ENCODE measurements at regions not wholly inside any gene's neighbourhood (a gene's known extent, or its start where the extent isn't known, plus 50 kb on each side); places are given as distances from the start of the nearest gene placed in this dataset.

DNA sequence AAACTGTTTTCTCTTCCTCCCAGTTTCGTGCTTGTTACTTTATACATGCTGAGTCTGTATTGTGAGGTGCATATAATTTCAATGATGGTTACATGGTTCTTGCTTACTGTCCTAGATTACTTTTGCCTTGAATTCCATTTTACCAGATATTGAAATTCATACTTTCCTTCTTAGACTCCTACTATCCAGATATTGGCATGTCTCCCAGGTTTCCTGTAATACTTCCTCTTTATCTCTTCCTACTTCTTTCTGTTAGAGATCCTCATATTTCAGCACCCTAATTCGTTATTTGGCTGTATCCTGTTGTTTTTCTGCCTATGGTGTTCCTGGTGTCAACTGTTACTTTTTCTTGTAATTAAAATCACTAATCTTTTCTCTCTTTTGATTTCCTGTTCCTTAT, 522.1 kb downstream of the CCDC171 start:
- no peak overlapping the region for H3K27ac ChIP-seq (ENCODE audit: low read length)

DNA sequence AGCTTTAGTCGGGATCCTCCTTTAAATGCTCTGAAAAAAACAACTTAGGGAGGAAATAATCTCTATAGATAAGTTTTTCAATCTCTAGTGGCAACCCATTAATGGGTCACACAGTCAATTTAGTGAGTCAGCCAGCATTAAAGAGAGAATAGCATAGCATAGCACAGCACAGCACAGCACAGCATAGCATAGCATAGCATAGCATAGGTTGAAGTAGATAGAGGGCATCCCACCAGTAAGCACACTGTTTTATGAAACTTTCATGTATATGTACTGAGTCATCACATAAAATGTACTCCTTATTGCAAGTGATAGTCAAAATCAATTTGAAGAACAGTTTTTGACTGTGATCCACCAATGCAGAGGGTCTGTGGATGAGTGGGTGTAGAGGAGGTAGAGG, 522.9 kb downstream of the CCDC171 start:
- no peak overlapping the region for H3K4me3 ChIP-seq (ENCODE audit: low read length)

More for the DNA sequence above, 522.1 kb downstream of the CCDC171 start:
- H2AFZ ChIP-seq (ENCODE audit: low read depth, low read length), result no peak overlapping the region
- H3K4me2 ChIP-seq (ENCODE audit: low read length), result no peak overlapping the region
- no peak overlapping the region for H3K4me3 ChIP-seq (ENCODE audit: low read length)
- H3K27me3 ChIP-seq (ENCODE audit: low read depth, low read length), result no peaks in the 10 kb centered on the region
- TF ChIP-seq, protein P1, sequence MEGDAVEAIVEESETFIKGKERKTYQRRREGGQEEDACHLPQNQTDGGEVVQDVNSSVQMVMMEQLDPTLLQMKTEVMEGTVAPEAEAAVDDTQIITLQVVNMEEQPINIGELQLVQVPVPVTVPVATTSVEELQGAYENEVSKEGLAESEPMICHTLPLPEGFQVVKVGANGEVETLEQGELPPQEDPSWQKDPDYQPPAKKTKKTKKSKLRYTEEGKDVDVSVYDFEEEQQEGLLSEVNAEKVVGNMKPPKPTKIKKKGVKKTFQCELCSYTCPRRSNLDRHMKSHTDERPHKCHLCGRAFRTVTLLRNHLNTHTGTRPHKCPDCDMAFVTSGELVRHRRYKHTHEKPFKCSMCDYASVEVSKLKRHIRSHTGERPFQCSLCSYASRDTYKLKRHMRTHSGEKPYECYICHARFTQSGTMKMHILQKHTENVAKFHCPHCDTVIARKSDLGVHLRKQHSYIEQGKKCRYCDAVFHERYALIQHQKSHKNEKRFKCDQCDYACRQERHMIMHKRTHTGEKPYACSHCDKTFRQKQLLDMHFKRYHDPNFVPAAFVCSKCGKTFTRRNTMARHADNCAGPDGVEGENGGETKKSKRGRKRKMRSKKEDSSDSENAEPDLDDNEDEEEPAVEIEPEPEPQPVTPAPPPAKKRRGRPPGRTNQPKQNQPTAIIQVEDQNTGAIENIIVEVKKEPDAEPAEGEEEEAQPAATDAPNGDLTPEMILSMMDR (IDR thresholded peaks at IDR 0.05; ENCODE audit: low read depth, low read length), result no peak
- TF ChIP-seq EZH2phosphoT487 (IDR thresholded peaks at IDR 0.05; ENCODE audit: low read depth), result no peak
- no peak overlapping the region for H3K9ac ChIP-seq (ENCODE audit: low read length)
- no peaks in the 10 kb centered on the region for H4K20me1 ChIP-seq (ENCODE audit: insufficient read depth, low read length)
- no peaks in the 10 kb centered on the region for H3K4me1 ChIP-seq (ENCODE audit: low read length)
- H3K79me2 ChIP-seq (ENCODE audit: low read length), result no peaks in the 10 kb centered on the region
- H3K36me3 ChIP-seq (replicated peaks; ENCODE audit: low read depth, low read length), result no peaks in the 10 kb centered on the region
- H3K9me3 ChIP-seq (ENCODE audit: insufficient read depth, low read length), result no peaks in the 10 kb centered on the region

DNA sequence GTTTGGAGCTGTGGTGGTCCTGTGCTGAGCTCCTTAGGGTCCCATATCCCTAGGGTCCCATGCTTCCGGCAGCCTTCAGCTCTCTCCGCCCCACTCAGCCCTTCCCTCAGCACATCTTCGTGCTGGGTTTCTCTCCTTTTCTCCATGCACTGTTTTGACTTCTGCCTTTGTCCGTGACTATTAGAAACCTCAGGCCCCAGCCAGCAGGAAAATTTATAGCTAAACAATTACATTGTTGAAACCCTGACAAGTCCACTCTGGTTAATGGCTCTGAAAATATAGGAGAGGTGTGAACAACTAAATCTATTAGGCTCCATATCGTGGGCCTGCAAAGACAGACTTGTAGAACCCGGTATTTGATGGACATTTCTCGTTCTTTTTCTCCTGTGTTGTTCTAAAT, 523.7 kb downstream of the CCDC171 start:
- Histone ChIP-seq H3K4me3 (ENCODE audit: low read length) (no peak overlapping the region), H4K20me1 (ENCODE audit: insufficient read depth, low read length) (no peaks in the 10 kb centered on the region), H3K4me2 (ENCODE audit: low read length) (no peak overlapping the region), H3K79me2 (ENCODE audit: low read length) (no peaks in the 10 kb centered on the region), H2AFZ (ENCODE audit: low read depth, low read length) (no peak overlapping the region), H3K4me1 (ENCODE audit: low read length) (no peaks in the 10 kb centered on the region), H3K27ac (ENCODE audit: low read length) (no peak overlapping the region), H3K27me3 (ENCODE audit: low read depth, low read length) (no peaks in the 10 kb centered on the region), H3K36me3 (replicated peaks; ENCODE audit: low read depth, low read length) (no peaks in the 10 kb centered on the region), H3K9me3 (ENCODE audit: insufficient read depth, low read length) (no peaks in the 10 kb centered on the region), H3K9ac (ENCODE audit: low read length) (no peak overlapping the region)
- TF ChIP-seq EZH2phosphoT487 (IDR thresholded peaks at IDR 0.05; ENCODE audit: low read depth), result no peak
- TF ChIP-seq, protein P1 (IDR thresholded peaks at IDR 0.05; ENCODE audit: low read depth, low read length), result no peak

More for the DNA sequence above, 522.9 kb downstream of the CCDC171 start:
- H4K20me1 ChIP-seq (ENCODE audit: insufficient read depth, low read length), result no peaks in the 10 kb centered on the region
- H3K4me2 ChIP-seq (ENCODE audit: low read length), result no peak overlapping the region
- H3K27me3 ChIP-seq (ENCODE audit: low read depth, low read length), result no peaks in the 10 kb centered on the region
- no peak overlapping the region for H3K9ac ChIP-seq (ENCODE audit: low read length)
- H3K79me2 ChIP-seq (ENCODE audit: low read length), result no peaks in the 10 kb centered on the region
- no peak overlapping the region for H3K27ac ChIP-seq (ENCODE audit: low read length)
- H3K4me1 ChIP-seq (ENCODE audit: low read length), result no peaks in the 10 kb centered on the region
- H2AFZ ChIP-seq (ENCODE audit: low read depth, low read length), result no peak overlapping the region
- no peaks in the 10 kb centered on the region for H3K9me3 ChIP-seq (ENCODE audit: insufficient read depth, low read length)
- TF ChIP-seq EZH2phosphoT487 (IDR thresholded peaks at IDR 0.05; ENCODE audit: low read depth), result no peak
- TF ChIP-seq, protein P1 (IDR thresholded peaks at IDR 0.05; ENCODE audit: low read depth, low read length), result no peak
- H3K36me3 ChIP-seq (replicated peaks; ENCODE audit: low read depth, low read length), result no peaks in the 10 kb centered on the region

DNA sequence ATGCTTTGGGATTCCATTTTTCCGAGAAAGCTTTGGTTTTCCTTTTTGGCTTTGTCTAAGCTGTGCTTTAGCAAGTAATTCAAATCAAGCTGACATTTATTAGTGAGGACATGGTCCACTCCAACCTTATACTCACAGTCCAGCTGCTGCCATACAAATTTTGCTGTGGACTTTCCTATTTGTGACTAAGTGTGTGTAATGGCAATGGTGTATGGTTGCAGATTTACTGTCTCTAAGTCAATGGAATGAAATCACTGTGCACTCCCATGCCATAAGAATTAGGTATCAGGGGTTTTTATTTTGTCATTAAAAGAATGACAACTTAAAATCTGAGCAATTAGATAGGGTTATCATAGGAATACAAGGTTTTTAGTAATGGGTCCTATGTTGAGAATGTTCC, 530.0 kb downstream of the CCDC171 start:
- Histone ChIP-seq H3K36me3 (replicated peaks; ENCODE audit: low read depth, low read length) (no peaks in the 10 kb centered on the region), H3K4me3 (ENCODE audit: low read length) (no peak overlapping the region), H2AFZ (ENCODE audit: low read depth, low read length) (no peak overlapping the region), H3K4me2 (ENCODE audit: low read length) (no peak overlapping the region), H3K9me3 (ENCODE audit: insufficient read depth, low read length) (no peaks in the 10 kb centered on the region), H3K9ac (ENCODE audit: low read length) (no peak overlapping the region), H3K27me3 (ENCODE audit: low read depth, low read length) (no peaks in the 10 kb centered on the region), H4K20me1 (ENCODE audit: insufficient read depth, low read length) (no peaks in the 10 kb centered on the region), H3K4me1 (ENCODE audit: low read length) (no peaks in the 10 kb centered on the region), H3K27ac (ENCODE audit: low read length) (no peak overlapping the region), H3K79me2 (ENCODE audit: low read length) (no peaks in the 10 kb centered on the region)
- no peak for TF ChIP-seq EZH2phosphoT487 (IDR thresholded peaks at IDR 0.05; ENCODE audit: low read depth)
- TF ChIP-seq, protein P1 (IDR thresholded peaks at IDR 0.05; ENCODE audit: low read depth, low read length), result no peak

Data from OCI-LY3 (cell line).